Stimulated activated naive CD4-positive, alpha-beta T cell treated with Interleukin-2 at 50 U/mL for 16 hours (primary cell): ENCODE measurements at regions not wholly inside any gene's neighbourhood (a gene's known extent, or its start where the extent isn't known, plus 50 kb on each side); places are given as distances from the start of the nearest gene placed in this dataset.

ENCODE experiments used
- DNase-seq: peaks from one replicate; lab custom pipeline; 2025; lab: John Stamatoyannopoulos, UW

- no peak for DNase-seq
Measured at GRCh38 chr4:152269448-152270191, 266.3 kb downstream of the FBXW7 start.

GRCh38 chr4:152267811-152268210, 268.1 kb downstream of the FBXW7 start:
- no peak for DNase-seq

GRCh38 chr4:152266831-152267480, 268.9 kb downstream of the FBXW7 start:
- DNase-seq, result no peak

GRCh38 chr4:152265149-152265621, 270.7 kb downstream of the FBXW7 start:
- no peak for DNase-seq

GRCh38 chr4:152264106-152264505, 271.8 kb downstream of the FBXW7 start:
- DNase-seq, result no peak

GRCh38 chr4:152259866-152260265, 276.0 kb downstream of the FBXW7 start:
- DNase-seq, result no peak

- DNase-seq, result no peak
Measured at GRCh38 chr4:152258804-152259708, 276.8 kb downstream of the FBXW7 start.

- no peak for DNase-seq
Measured at GRCh38 chr4:152258391-152258790, 277.5 kb downstream of the FBXW7 start.

- DNase-seq, result no peak
Measured at GRCh38 chr4:152257601-152258066, 278.3 kb downstream of the FBXW7 start.

- no peak for DNase-seq
Measured at GRCh38 chr4:152256996-152257395, 278.9 kb downstream of the FBXW7 start.

- DNase-seq, result peak; percentile 45
Measured at GRCh38 chr4:152255437-152255836, 280.5 kb downstream of the FBXW7 start.

- no peak for DNase-seq
Measured at GRCh38 chr4:152248347-152248746, 287.5 kb downstream of the FBXW7 start.

GRCh38 chr4:152247271-152247975, 288.5 kb downstream of the FBXW7 start:
- DNase-seq, result no peak

GRCh38 chr4:152246659-152247058, 289.2 kb downstream of the FBXW7 start:
- DNase-seq, result no peak

- no peak for DNase-seq
Measured at GRCh38 chr4:152245680-152246079, 290.2 kb downstream of the FBXW7 start.

GRCh38 chr4:152244659-152245058, 291.2 kb downstream of the FBXW7 start:
- no peak for DNase-seq

GRCh38 chr4:152243896-152244595, 291.8 kb downstream of the FBXW7 start:
- no peak for DNase-seq

GRCh38 chr4:152243206-152243605, 292.7 kb downstream of the FBXW7 start:
- no peak for DNase-seq

GRCh38 chr4:152240232-152240631, 295.7 kb downstream of the FBXW7 start:
- no peak for DNase-seq

- DNase-seq, result no peak
Measured at GRCh38 chr4:152239216-152239615, 296.7 kb downstream of the FBXW7 start.

- DNase-seq, result no peak
Measured at GRCh38 chr4:152236519-152237056, 299.3 kb downstream of the FBXW7 start.
